Mesothelial cell of epicardium (in vitro differentiated cells): ENCODE measurements at regions not wholly inside any gene's neighbourhood (a gene's known extent, or its start where the extent isn't known, plus 50 kb on each side); places are given as distances from the start of the nearest gene placed in this dataset.
A peak's percentile ranks its signal among the peaks of the same experiment; 100 is the strongest.

Experiments
- DNase-seq, 2 experiments: peaks; one replicate each; pipeline ENCODE4 v3.0.0; 2021; ENCODE audit warnings: low spot score in 2 of 2; ENCODE audit not compliant: unreplicated experiment in 2 of 2
- H3K27ac Mint-ChIP-seq: 2 replicates; pipeline ENCODE4 v1.8.0; 2021; ENCODE audit warnings: mixed read lengths
- H3K27me3 Mint-ChIP-seq: 2 replicates; pipeline ENCODE4 v1.8.0; 2021; ENCODE audit warnings: low read depth, mixed read lengths
- H3K36me3 Mint-ChIP-seq: 2 replicates; pipeline ENCODE4 v1.8.0; 2021; ENCODE audit warnings: mixed read lengths
- H3K4me1 Mint-ChIP-seq: 2 replicates; pipeline ENCODE4 v1.8.0; 2021; ENCODE audit warnings: mixed read lengths
- H3K4me3 Mint-ChIP-seq: 2 replicates; pipeline ENCODE4 v1.8.0; 2021; ENCODE audit warnings: mild to moderate bottlenecking, moderate library complexity, mixed read lengths
- H3K9me3 Mint-ChIP-seq: 2 replicates; pipeline ENCODE4 v1.8.0; 2021; ENCODE audit warnings: mixed read lengths
- CTCF ChIP-seq: fragments of 200-600 bp; sonication (generic); IDR thresholded peaks from one replicate; pipeline ENCODE4 v1.5.0; 2021; ENCODE audit warnings: antibody characterized with exemption; ENCODE audit not compliant: unreplicated experiment

GRCh38 chr21:43332861-43333297 is 94.1 kb downstream of the SIK1 start:
- TF ChIP-seq CTCF: no peak
- peak overlapping the region; percentile 99 for H3K27ac Mint-ChIP-seq
- no peaks in the 10 kb centered on the region for H3K27me3 Mint-ChIP-seq
- peaks cover 4% of the 10 kb centered on the region for H3K9me3 Mint-ChIP-seq
- H3K36me3 Mint-ChIP-seq: no peaks in the 10 kb centered on the region
- peak overlapping the region; percentile 27 for H3K4me3 Mint-ChIP-seq
- no peak for DNase-seq
- H3K4me1 Mint-ChIP-seq: peaks cover 38% of the 10 kb centered on the region

DNA sequence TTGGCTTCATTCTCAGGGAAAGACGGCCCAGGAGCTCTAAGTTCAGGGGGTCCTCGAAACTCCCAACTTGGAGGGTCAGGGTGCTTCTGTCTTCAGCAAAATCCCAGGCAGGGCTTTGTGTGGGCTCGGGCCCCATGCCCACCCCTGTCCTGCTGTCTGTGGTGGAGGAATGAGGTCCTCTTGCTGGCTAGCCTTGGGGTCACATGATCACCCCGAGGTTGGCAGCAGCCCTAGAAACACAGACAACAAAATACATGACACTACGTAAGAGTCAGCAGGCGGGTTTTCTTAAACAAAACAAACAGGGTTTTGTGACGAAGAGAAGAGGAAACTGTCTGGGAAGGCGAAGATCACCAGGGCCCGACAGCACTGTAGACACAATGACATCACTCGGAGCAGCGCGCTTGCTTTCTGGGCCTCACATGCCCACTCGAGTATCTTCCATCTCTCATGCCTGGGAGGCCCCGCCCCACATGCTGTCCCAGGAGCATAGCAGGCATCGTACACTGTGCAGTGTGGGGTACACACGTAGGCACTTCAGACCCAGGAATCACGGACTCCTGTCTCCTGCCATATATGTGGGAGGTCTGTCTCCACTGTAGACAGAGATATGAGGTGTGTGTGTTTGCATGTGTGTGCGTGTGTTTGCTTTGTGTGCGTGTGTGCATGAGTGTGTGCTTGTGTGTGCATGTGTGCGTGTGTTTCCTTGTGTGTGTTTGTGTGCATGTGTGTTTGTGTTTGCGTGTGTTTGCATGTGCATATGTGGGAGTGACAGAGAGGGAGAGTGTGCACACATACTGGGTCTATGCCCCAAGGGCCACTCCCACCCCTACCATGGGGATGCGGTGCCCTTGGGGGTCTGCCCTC is 94.7 kb downstream of the SIK1 start:
- H3K27ac Mint-ChIP-seq: peak overlapping the region; percentile 99
- H3K27me3 Mint-ChIP-seq: no peaks in the 10 kb centered on the region
- H3K9me3 Mint-ChIP-seq: no peaks in the 10 kb centered on the region
- H3K36me3 Mint-ChIP-seq: no peaks in the 10 kb centered on the region
- no peak overlapping the region for H3K4me3 Mint-ChIP-seq
- DNase-seq: no peak
- H3K4me1 Mint-ChIP-seq: peaks cover 41% of the 10 kb centered on the region
- TF ChIP-seq CTCF: no peak

DNA sequence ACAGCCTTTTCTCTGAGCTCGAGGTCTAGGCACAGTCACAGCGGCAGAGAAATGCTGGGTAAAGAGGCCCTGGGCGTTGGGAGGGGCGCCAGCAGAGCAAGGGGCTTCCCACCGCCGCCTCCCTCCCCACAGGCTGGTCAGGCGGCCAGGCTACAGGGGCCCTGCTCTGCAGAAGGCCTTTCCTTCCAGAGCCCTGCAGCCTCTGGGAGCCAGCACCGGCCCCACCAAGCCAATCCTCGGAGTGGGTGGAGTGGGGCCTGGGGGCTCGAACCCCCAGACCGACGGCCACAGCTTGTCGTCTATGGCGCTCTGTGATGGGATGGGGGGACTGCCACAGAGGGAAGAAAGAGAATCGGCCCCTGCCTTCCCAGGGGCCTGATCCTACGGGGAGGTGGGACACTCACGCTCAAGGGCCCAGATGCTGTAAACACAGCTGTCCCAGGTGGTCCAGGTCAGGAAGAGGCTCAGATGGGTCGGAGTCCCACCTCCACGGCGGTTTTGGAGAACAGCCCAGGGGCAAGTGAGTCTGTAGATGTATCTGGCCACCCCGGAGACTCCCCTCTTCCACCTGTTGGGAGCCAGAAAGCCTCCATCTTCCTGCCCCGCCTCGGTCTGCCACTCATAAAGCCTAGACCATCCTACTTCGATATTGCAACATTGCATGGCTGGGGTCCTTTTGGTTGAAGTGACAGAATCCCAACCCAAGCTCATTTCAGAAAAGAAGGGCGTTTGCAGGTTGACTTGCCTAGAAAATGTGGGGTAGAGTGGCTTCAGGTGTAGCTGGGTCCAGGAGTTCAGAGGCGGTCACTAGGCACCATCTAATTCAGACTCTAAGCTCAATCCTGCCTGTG is 95.6 kb downstream of the SIK1 start:
- Mint-ChIP-seq H3K36me3 (no peaks in the 10 kb centered on the region), H3K27ac (peak overlapping the region; percentile 99), H3K4me1 (peaks cover 48% of the 10 kb centered on the region), H3K9me3 (no peaks in the 10 kb centered on the region), H3K4me3 (no peak overlapping the region), H3K27me3 (no peaks in the 10 kb centered on the region)
- TF ChIP-seq CTCF: no peak
- DNase-seq: no peak

DNA sequence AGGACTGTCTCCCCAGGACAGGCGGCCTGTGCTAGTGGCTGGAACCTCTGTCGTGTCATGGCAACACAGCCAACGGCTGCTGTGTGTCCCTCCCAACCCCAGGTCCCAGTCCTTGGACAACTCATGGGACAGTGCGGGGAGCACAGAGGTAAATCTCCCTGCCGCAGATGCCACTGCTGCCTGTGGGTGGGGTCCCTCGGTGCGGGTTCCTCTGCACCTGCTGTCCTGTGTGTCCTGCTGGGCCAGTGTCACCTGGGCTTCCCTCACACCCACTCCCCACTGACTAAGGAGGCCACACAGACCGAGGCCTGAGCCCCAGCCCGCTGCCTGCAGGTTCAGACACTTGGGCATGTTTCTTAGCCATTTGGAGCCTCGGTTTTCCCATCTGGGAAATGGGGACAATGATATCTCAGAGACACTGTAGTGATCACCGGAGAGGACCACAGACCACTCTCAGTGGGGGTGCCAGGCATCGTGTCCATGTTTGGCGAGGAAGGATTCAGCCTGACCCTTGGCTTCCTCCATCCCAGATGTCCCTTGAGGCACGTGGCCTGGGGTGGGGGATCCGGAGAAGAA is 96.5 kb downstream of the SIK1 start:
- Mint-ChIP-seq H3K9me3 (no peaks in the 10 kb centered on the region), H3K27ac (no peak overlapping the region), H3K4me1 (peaks cover 52% of the 10 kb centered on the region)

More for the DNA sequence above, 96.5 kb downstream of the SIK1 start:
- no peak overlapping the region for H3K4me3 Mint-ChIP-seq
- H3K36me3 Mint-ChIP-seq: no peaks in the 10 kb centered on the region
- TF ChIP-seq CTCF: no peak
- no peaks in the 10 kb centered on the region for H3K27me3 Mint-ChIP-seq
- DNase-seq: no peak
